ENCODE measurements at regions not wholly inside any gene's neighbourhood (a gene's known extent, or its start where the extent isn't known, plus 50 kb on each side); places are given as distances from the start of the nearest gene placed in this dataset.

- DNase-seq (no peak), ATAC-seq (replicated peaks) (no peak)
- no peaks in the 10 kb centered on the region for H3K36me3 Mint-ChIP-seq (ENCODE audit: insufficient read depth)
- H3K4me3 Mint-ChIP-seq: no peak overlapping the region
- peaks cover 8 to 17% of the 10 kb centered on the region in 2 donors for H3K9me3 Mint-ChIP-seq
- no peaks in the 10 kb centered on the region for H3K27me3 Mint-ChIP-seq
- H3K27ac Mint-ChIP-seq: no peak overlapping the region
- no peaks in the 10 kb centered on the region for H3K4me1 Mint-ChIP-seq (ENCODE audit: low read depth in 2 of 2)
Observed at GRCh38 chr7:63008366-63008765, 990.3 kb upstream of the ZNF722 start.

GRCh38 chr7:63009771-63010170 is 988.9 kb upstream of the ZNF722 start:
- no peak overlapping the region for H3K4me3 Mint-ChIP-seq
- H3K36me3 Mint-ChIP-seq (ENCODE audit: insufficient read depth): no peaks in the 10 kb centered on the region
- no peaks in the 10 kb centered on the region for H3K27me3 Mint-ChIP-seq
- DNase-seq (no peak), ATAC-seq (replicated peaks) (no peak)
- H3K27ac Mint-ChIP-seq: no peak overlapping the region
- peaks cover 8 to 23% of the 10 kb centered on the region in 2 donors for H3K9me3 Mint-ChIP-seq
- no peaks in the 10 kb centered on the region for H3K4me1 Mint-ChIP-seq (ENCODE audit: low read depth in 2 of 2)

GRCh38 chr7:63012633-63013183 is 985.9 kb upstream of the ZNF722 start:
- Mint-ChIP-seq H3K9me3 (peaks cover 11 to 33% of the 10 kb centered on the region in 2 donors), H3K36me3 (ENCODE audit: insufficient read depth) (peaks cover 7% of the 10 kb centered on the region)

GRCh38 chr7:63014792-63015191 is 983.9 kb upstream of the ZNF722 start:
- ATAC-seq (replicated peaks) (no peak), DNase-seq (no peak)
- Mint-ChIP-seq H3K27ac (no peak overlapping the region), H3K27me3 (no peaks in the 10 kb centered on the region), H3K36me3 (ENCODE audit: insufficient read depth) (peaks cover 7% of the 10 kb centered on the region), H3K4me1 (ENCODE audit: low read depth in 2 of 2) (no peaks in the 10 kb centered on the region), H3K4me3 (no peak overlapping the region), H3K9me3 (peaks cover 16 to 39% of the 10 kb centered on the region in 2 donors)

More at GRCh38 chr7:63012633-63013183, 985.9 kb upstream of the ZNF722 start:
- H3K4me3 Mint-ChIP-seq: no peak overlapping the region
- H3K27ac Mint-ChIP-seq: no peak overlapping the region
- ATAC-seq (replicated peaks): no peak
- no peaks in the 10 kb centered on the region for H3K4me1 Mint-ChIP-seq (ENCODE audit: low read depth in 2 of 2)
- no peaks in the 10 kb centered on the region for H3K27me3 Mint-ChIP-seq
- no peak for DNase-seq

GRCh38 chr7:63023182-63023787 is 975.4 kb upstream of the ZNF722 start:
- Mint-ChIP-seq H3K27ac (no peak overlapping the region), H3K27me3 (no peaks in the 10 kb centered on the region), H3K36me3 (ENCODE audit: insufficient read depth) (no peaks in the 10 kb centered on the region)

GRCh38 chr7:63024446-63024845 is 974.2 kb upstream of the ZNF722 start:
- Mint-ChIP-seq H3K36me3 (ENCODE audit: insufficient read depth) (no peaks in the 10 kb centered on the region), H3K4me3 (no peak overlapping the region), H3K27ac (no peak overlapping the region), H3K27me3 (no peaks in the 10 kb centered on the region), H3K4me1 (ENCODE audit: low read depth in 2 of 2) (no peaks in the 10 kb centered on the region), H3K9me3 (peaks cover 2 to 24% of the 10 kb centered on the region in 2 donors)
- ATAC-seq (replicated peaks): no peak
- DNase-seq: no peak

More at GRCh38 chr7:63023182-63023787, 975.4 kb upstream of the ZNF722 start:
- no peak for ATAC-seq (replicated peaks)
- H3K4me3 Mint-ChIP-seq: no peak overlapping the region
- H3K9me3 Mint-ChIP-seq: peaks cover 2 to 23% of the 10 kb centered on the region in 2 donors
- no peak for DNase-seq
- no peaks in the 10 kb centered on the region for H3K4me1 Mint-ChIP-seq (ENCODE audit: low read depth in 2 of 2)

GRCh38 chr7:63025815-63026214 is 972.8 kb upstream of the ZNF722 start:
- no peak for DNase-seq
- peaks cover 2 to 24% of the 10 kb centered on the region in 2 donors for H3K9me3 Mint-ChIP-seq
- no peak for ATAC-seq (replicated peaks)
- H3K27ac Mint-ChIP-seq: no peak overlapping the region
- H3K36me3 Mint-ChIP-seq (ENCODE audit: insufficient read depth): no peaks in the 10 kb centered on the region
- H3K27me3 Mint-ChIP-seq: no peaks in the 10 kb centered on the region
- no peak overlapping the region for H3K4me3 Mint-ChIP-seq
- no peaks in the 10 kb centered on the region for H3K4me1 Mint-ChIP-seq (ENCODE audit: low read depth in 2 of 2)

GRCh38 chr7:63027075-63027474 is 971.6 kb upstream of the ZNF722 start:
- Mint-ChIP-seq H3K27ac (no peak overlapping the region), H3K4me1 (ENCODE audit: low read depth in 2 of 2) (no peaks in the 10 kb centered on the region), H3K9me3 (peaks cover 2 to 30% of the 10 kb centered on the region in 2 donors), H3K4me3 (no peak overlapping the region), H3K27me3 (no peaks in the 10 kb centered on the region), H3K36me3 (ENCODE audit: insufficient read depth) (no peaks in the 10 kb centered on the region)
- DNase-seq: no peak
- no peak for ATAC-seq (replicated peaks)

GRCh38 chr7:63028376-63029206 is 970.1 kb upstream of the ZNF722 start:
- DNase-seq (no peak), ATAC-seq (replicated peaks) (no peak)
- H3K4me3 Mint-ChIP-seq: no peak overlapping the region
- H3K27ac Mint-ChIP-seq: no peak overlapping the region
- peaks cover 2 to 21% of the 10 kb centered on the region in 2 donors for H3K9me3 Mint-ChIP-seq
- H3K4me1 Mint-ChIP-seq (ENCODE audit: low read depth in 2 of 2): no peaks in the 10 kb centered on the region
- H3K27me3 Mint-ChIP-seq: no peaks in the 10 kb centered on the region
- H3K36me3 Mint-ChIP-seq (ENCODE audit: insufficient read depth): no peaks in the 10 kb centered on the region

GRCh38 chr7:63029207-63029522 is 969.5 kb upstream of the ZNF722 start:
- Mint-ChIP-seq H3K27me3 (no peaks in the 10 kb centered on the region), H3K27ac (no peak overlapping the region), H3K4me3 (no peak overlapping the region), H3K36me3 (ENCODE audit: insufficient read depth) (no peaks in the 10 kb centered on the region), H3K9me3 (peaks cover 2 to 21% of the 10 kb centered on the region in 2 donors), H3K4me1 (ENCODE audit: low read depth in 2 of 2) (no peaks in the 10 kb centered on the region)
- DNase-seq (no peak), ATAC-seq (replicated peaks) (no peak)

GRCh38 chr7:63030061-63030460 is 968.6 kb upstream of the ZNF722 start:
- Mint-ChIP-seq H3K27ac (no peak overlapping the region), H3K36me3 (ENCODE audit: insufficient read depth) (no peaks in the 10 kb centered on the region), H3K4me1 (ENCODE audit: low read depth in 2 of 2) (no peaks in the 10 kb centered on the region), H3K27me3 (no peaks in the 10 kb centered on the region), H3K4me3 (no peak overlapping the region), H3K9me3 (peaks cover 2 to 22% of the 10 kb centered on the region in 2 donors)
- no peak for ATAC-seq (replicated peaks)
- DNase-seq: no peak

- H3K9me3 Mint-ChIP-seq: peaks cover 6 to 25% of the 10 kb centered on the region in 2 donors
- H3K27me3 Mint-ChIP-seq: no peaks in the 10 kb centered on the region
- no peak overlapping the region for H3K4me3 Mint-ChIP-seq
- no peaks in the 10 kb centered on the region for H3K36me3 Mint-ChIP-seq (ENCODE audit: insufficient read depth)
- H3K27ac Mint-ChIP-seq: no peak overlapping the region
- no peaks in the 10 kb centered on the region for H3K4me1 Mint-ChIP-seq (ENCODE audit: low read depth in 2 of 2)
- DNase-seq: no peak
- ATAC-seq (replicated peaks): no peak
Observed at GRCh38 chr7:63031838-63032436, 966.7 kb upstream of the ZNF722 start.

GRCh38 chr7:63037242-63037641 is 961.4 kb upstream of the ZNF722 start:
- H3K27ac Mint-ChIP-seq: no peak overlapping the region
- no peaks in the 10 kb centered on the region for H3K27me3 Mint-ChIP-seq
- no peak overlapping the region for H3K4me3 Mint-ChIP-seq
- H3K4me1 Mint-ChIP-seq (ENCODE audit: low read depth in 2 of 2): no peaks in the 10 kb centered on the region
- peaks cover 21 to 43% of the 10 kb centered on the region in 2 donors for H3K9me3 Mint-ChIP-seq
- DNase-seq: no peak
- ATAC-seq (replicated peaks): no peak
- no peaks in the 10 kb centered on the region for H3K36me3 Mint-ChIP-seq (ENCODE audit: insufficient read depth)

Measured in effector memory CD8-positive, alpha-beta T cell (primary cell).